Mesenchymal stem cell (in vitro differentiated cells and primary cell): ENCODE measurements at regions not wholly inside any gene's neighbourhood (a gene's known extent, or its start where the extent isn't known, plus 50 kb on each side); places are given as distances from the start of the nearest gene placed in this dataset.

ENCODE experiments used
- DNase-seq: peaks from one replicate; pipeline ENCODE4 v3.0.0-alpha.2; 2013
- H2AFZ ChIP-seq: one replicate; pipeline ENCODE4 v1.6.1; 2013; ENCODE audit warnings: low read depth, mild to moderate bottlenecking, control low read depth, inconsistent platforms, low read length, moderate library complexity
- H2AK5ac ChIP-seq: 2 replicates; pipeline ENCODE4 v1.6.1; 2013; ENCODE audit warnings: low read length, moderate library complexity, mild to moderate bottlenecking, inconsistent platforms; ENCODE audit not compliant: severe bottlenecking
- H2BK120ac ChIP-seq: one replicate; pipeline ENCODE4 v1.6.1; 2013; ENCODE audit warnings: low read depth, mild to moderate bottlenecking, inconsistent platforms, low read length, moderate library complexity
- H2BK12ac ChIP-seq, 2 experiments: one replicate each; pipeline ENCODE4 v1.6.1; 2013; ENCODE audit warnings: inconsistent platforms in 2 of 2, low read length in 2 of 2, mild to moderate bottlenecking in 2 of 2, moderate library complexity in 2 of 2, control low read depth in 1 of 2
- H2BK15ac ChIP-seq: one replicate; pipeline ENCODE4 v1.6.1; 2013; ENCODE audit warnings: mild to moderate bottlenecking, low read depth, inconsistent platforms; ENCODE audit not compliant: poor library complexity, severe bottlenecking
- H2BK5ac ChIP-seq: 2 replicates; pipeline ENCODE4 v1.6.1; 2013; ENCODE audit warnings: low read depth, mild to moderate bottlenecking, low read length, control low read depth, inconsistent platforms; ENCODE audit not compliant: poor library complexity, severe bottlenecking
- H3K14ac ChIP-seq, 2 experiments: one replicate each; pipeline ENCODE4 v1.6.1; 2013; ENCODE audit warnings: inconsistent platforms in 2 of 2, low read length in 2 of 2, control low read depth in 1 of 2, mild to moderate bottlenecking in 1 of 2, moderate library complexity in 1 of 2
- H3K18ac ChIP-seq, 2 experiments: one replicate each; pipeline ENCODE4 v1.6.1; 2013; ENCODE audit warnings: inconsistent platforms in 2 of 2, low read length in 2 of 2, control low read depth in 1 of 2, low read depth in 1 of 2, mild to moderate bottlenecking in 1 of 2
- H3K23ac ChIP-seq, 2 experiments: one replicate each; pipeline ENCODE4 v1.6.1; 2013; ENCODE audit warnings: inconsistent platforms in 2 of 2, low read length in 2 of 2, mild to moderate bottlenecking in 2 of 2, moderate library complexity in 2 of 2, control low read depth in 1 of 2
- H3K27ac ChIP-seq: 2 replicates; pipeline ENCODE4 v1.5.1; 2013; ENCODE audit warnings: mild to moderate bottlenecking, moderate library complexity, low read length, control low read depth, inconsistent platforms; ENCODE audit not compliant: poor library complexity, severe bottlenecking
- H3K27me3 ChIP-seq, 2 experiments: 2 replicates each; pipeline versions ENCODE4 v1.6.1 to v1.7.0; 2013; ENCODE audit warnings: low read length in 2 of 2, mild to moderate bottlenecking in 2 of 2, moderate library complexity in 2 of 2, control low read depth in 1 of 2, inconsistent platforms in 1 of 2; ENCODE audit not compliant: control insufficient read depth in 1 of 2, insufficient read depth in 1 of 2
- H3K36me3 ChIP-seq, 2 experiments: 2 replicates each; pipeline versions ENCODE4 v1.6.1 to v1.7.0; 2013; ENCODE audit warnings: low read length in 2 of 2, control low read depth in 1 of 2, inconsistent platforms in 1 of 2, low read depth in 1 of 2, mild to moderate bottlenecking in 1 of 2; ENCODE audit not compliant: insufficient read depth in 2 of 2, control insufficient read depth in 1 of 2
- H3K4ac ChIP-seq, 2 experiments: one replicate each; pipeline ENCODE4 v1.6.1; 2013; ENCODE audit warnings: inconsistent platforms in 2 of 2, low read length in 2 of 2, mild to moderate bottlenecking in 2 of 2, moderate library complexity in 2 of 2, control low read depth in 1 of 2, low read depth in 1 of 2
- H3K4me1 ChIP-seq: 2 replicates; pipeline ENCODE4 v1.6.1; 2013; ENCODE audit warnings: low read depth, low read length, control low read depth; ENCODE audit not compliant: control insufficient read depth, insufficient read depth
- H3K4me2 ChIP-seq: 2 replicates; pipeline ENCODE4 v1.6.1; 2013; ENCODE audit warnings: low read length, mild to moderate bottlenecking, inconsistent platforms; ENCODE audit not compliant: poor library complexity, severe bottlenecking
- H3K4me3 ChIP-seq, 2 experiments: 2 replicates each; pipeline versions ENCODE4 v1.5.1 to v1.7.0; 2013; ENCODE audit warnings: low read length in 2 of 2, mild to moderate bottlenecking in 2 of 2, control low read depth in 1 of 2, low read depth in 1 of 2; ENCODE audit not compliant: insufficient read depth in 1 of 2
- H3K79me1 ChIP-seq: replicated peaks from 2 replicates; pipeline ENCODE4 v1.6.1; 2013; ENCODE audit warnings: mild to moderate bottlenecking, control low read depth, low read length, inconsistent platforms; ENCODE audit not compliant: poor library complexity, severe bottlenecking
- H3K9ac ChIP-seq: 2 replicates; pipeline ENCODE4 v1.7.0; 2013; ENCODE audit warnings: mild to moderate bottlenecking, low read length, moderate library complexity
- H3K9me3 ChIP-seq: 2 replicates; pipeline ENCODE4 v1.7.0; 2013; ENCODE audit warnings: mild to moderate bottlenecking, low read length; ENCODE audit not compliant: control insufficient read depth
- H4K8ac ChIP-seq: one replicate; pipeline ENCODE4 v1.6.1; 2013; ENCODE audit warnings: inconsistent platforms, mild to moderate bottlenecking, low read length, moderate library complexity
- H4K91ac ChIP-seq: one replicate; pipeline ENCODE4 v1.6.1; 2013; ENCODE audit warnings: mild to moderate bottlenecking, low read length, inconsistent platforms
- WGBS: methylation state at CpG from one replicate; pipeline ENCODE4 v1.1.7; 2013; ENCODE audit warnings: mixed read lengths; 5-methylcytosine and 5-hydroxymethylcytosine counted together

DNA sequence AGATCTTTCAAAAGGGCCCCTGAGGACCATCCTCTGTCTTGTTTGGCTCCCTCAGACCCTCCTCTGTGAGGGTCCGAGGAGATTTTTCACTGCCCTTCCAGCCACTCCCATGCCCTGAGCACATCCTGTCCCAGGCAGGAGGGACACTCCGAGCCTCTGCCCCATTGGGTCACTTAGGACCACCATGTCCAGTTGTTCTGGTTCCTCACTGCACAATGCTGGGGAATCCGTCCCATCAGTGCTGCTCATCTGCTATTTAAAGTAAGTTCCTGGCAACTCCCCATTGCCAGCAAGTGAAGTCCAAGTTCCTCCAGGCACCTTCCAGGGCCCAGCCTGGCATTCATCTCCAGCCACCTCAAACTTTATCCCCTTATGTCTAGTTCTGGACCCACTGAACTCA lies 117.5 kb upstream of the GRIK3 start:
- no peak overlapping the region for H2BK15ac ChIP-seq
- no peak overlapping the region for H4K91ac ChIP-seq
- no peak overlapping the region for H3K4me3 ChIP-seq
- no peak overlapping the region for H3K14ac ChIP-seq
- H3K18ac ChIP-seq, result no peak overlapping the region
- no peak overlapping the region for H3K27ac ChIP-seq
- no peaks in the 10 kb centered on the region for H3K79me1 ChIP-seq
- H4K8ac ChIP-seq, result no peak overlapping the region
- DNase-seq, result no peak
- H2BK12ac ChIP-seq, result no peak overlapping the region
- no peaks in the 10 kb centered on the region for H3K4me1 ChIP-seq
- no peak overlapping the region for H3K23ac ChIP-seq
- 52% methylated on average over 3 of the region's 3 CpGs for WGBS
- no peak overlapping the region for H3K4me2 ChIP-seq
- H2BK120ac ChIP-seq, result no peak overlapping the region
- H3K27me3 ChIP-seq, result no peaks in the 10 kb centered on the region
- peaks cover 4% of the 10 kb centered on the region for H3K9me3 ChIP-seq
- no peak overlapping the region for H2AK5ac ChIP-seq
- H3K36me3 ChIP-seq, result no peaks in the 10 kb centered on the region
- no peak overlapping the region for H3K4ac ChIP-seq
- H2BK5ac ChIP-seq, result no peak overlapping the region
- H2AFZ ChIP-seq, result no peak overlapping the region
- no peak overlapping the region for H3K9ac ChIP-seq

GRCh38 chr1:37152491-37152890 lies 118.2 kb upstream of the GRIK3 start:
- H3K27me3 ChIP-seq, result no peaks in the 10 kb centered on the region
- H2BK5ac ChIP-seq, result no peak overlapping the region

DNA sequence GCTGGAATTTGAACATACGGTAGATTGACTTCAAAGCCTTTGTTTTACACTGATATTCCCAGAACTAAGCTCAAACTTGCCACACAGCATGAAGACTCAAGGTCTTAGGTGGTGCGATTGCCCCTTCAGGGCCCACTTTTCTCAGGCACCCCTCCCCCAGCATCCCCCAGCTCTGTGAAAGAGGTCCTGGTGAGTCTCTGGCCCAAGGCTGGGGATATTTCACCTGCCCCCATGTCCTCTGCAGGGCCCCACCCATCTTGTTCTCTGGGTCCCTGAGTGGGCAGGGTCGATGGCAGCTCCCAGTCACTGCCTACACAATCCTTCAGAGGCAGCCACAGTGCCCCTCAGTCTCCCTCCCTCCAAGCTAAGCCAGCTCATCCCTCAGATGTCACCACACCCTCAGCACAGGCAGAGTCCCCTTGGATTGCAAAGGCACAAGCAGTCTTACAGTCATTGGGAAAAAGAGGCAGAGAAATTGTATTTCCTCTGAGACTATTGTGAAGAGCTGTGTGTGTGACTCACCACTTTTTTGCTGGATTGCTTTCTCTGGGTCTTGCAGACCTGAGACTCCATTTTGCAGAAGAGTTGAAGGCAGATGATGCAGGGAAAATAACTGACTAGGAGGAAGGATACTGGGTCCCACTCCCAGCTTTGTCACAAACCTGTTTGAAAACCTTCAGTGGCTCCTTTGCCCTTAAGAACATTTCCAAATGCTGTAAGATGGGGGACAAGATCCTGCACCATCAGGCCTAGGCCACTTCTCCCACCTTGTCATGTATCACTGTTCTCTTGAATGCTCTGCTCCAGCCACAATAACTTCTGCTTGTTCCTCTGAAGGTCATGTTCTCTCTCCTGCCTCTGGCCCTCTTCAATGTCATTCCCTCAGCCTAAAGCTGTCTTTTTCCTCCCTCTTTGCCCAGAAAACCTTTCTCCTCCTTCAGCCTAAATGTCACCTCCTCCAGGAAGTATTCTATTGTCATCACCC lies 119.1 kb upstream of the GRIK3 start:
- Histone ChIP-seq H2BK5ac (no peak overlapping the region), H3K79me1 (no peaks in the 10 kb centered on the region), H3K4me3 (no peak overlapping the region), H2BK15ac (no peak overlapping the region), H3K4ac (no peak overlapping the region), H3K9ac (no peak overlapping the region), H3K4me1 (no peaks in the 10 kb centered on the region), H3K9me3 (peaks cover 4% of the 10 kb centered on the region), H3K36me3 (no peaks in the 10 kb centered on the region), H4K8ac (no peak overlapping the region), H3K18ac (no peak overlapping the region), H3K4me2 (no peak overlapping the region), H4K91ac (no peak overlapping the region), H3K27me3 (no peaks in the 10 kb centered on the region), H3K27ac (no peak overlapping the region), H3K14ac (no peak overlapping the region), H2AFZ (no peak overlapping the region), H2AK5ac (no peak overlapping the region), H3K23ac (no peak overlapping the region), H2BK12ac (no peak overlapping the region), H2BK120ac (no peak overlapping the region)
- WGBS, result 73% methylated on average over 3 of the region's 3 CpGs
- no peak for DNase-seq

More at GRCh38 chr1:37152491-37152890, 118.2 kb upstream of the GRIK3 start:
- Histone ChIP-seq H4K91ac (no peak overlapping the region), H3K23ac (no peak overlapping the region), H3K36me3 (no peaks in the 10 kb centered on the region), H3K4ac (no peak overlapping the region), H3K14ac (no peak overlapping the region), H3K9ac (no peak overlapping the region), H2AK5ac (no peak overlapping the region), H4K8ac (no peak overlapping the region), H2BK12ac (no peak overlapping the region), H3K4me1 (no peaks in the 10 kb centered on the region), H3K27ac (no peak overlapping the region), H3K18ac (no peak overlapping the region), H2BK120ac (no peak overlapping the region), H2BK15ac (no peak overlapping the region), H2AFZ (no peak overlapping the region), H3K9me3 (peaks cover 4% of the 10 kb centered on the region), H3K4me3 (no peak overlapping the region), H3K4me2 (no peak overlapping the region), H3K79me1 (no peaks in the 10 kb centered on the region)
- WGBS, result 81% methylated on average over 5 of the region's 6 CpGs
- DNase-seq, result no peak

GRCh38 chr1:37156646-37157045 lies 122.3 kb upstream of the GRIK3 start:
- Histone ChIP-seq H2AK5ac (no peak overlapping the region), H2BK12ac (no peak overlapping the region), H3K9me3 (peaks cover 11% of the 10 kb centered on the region), H3K27me3 (no peaks in the 10 kb centered on the region), H4K8ac (no peak overlapping the region), H3K23ac (no peak overlapping the region), H3K4me1 (no peaks in the 10 kb centered on the region), H3K79me1 (no peaks in the 10 kb centered on the region), H3K4ac (no peak overlapping the region), H3K4me3 (no peak overlapping the region), H3K18ac (no peak overlapping the region), H3K27ac (no peak overlapping the region), H3K9ac (no peak overlapping the region), H2BK120ac (no peak overlapping the region), H2BK5ac (no peak overlapping the region), H2AFZ (no peak overlapping the region), H3K4me2 (no peak overlapping the region), H4K91ac (no peak overlapping the region), H2BK15ac (no peak overlapping the region), H3K14ac (no peak overlapping the region), H3K36me3 (no peaks in the 10 kb centered on the region)
- WGBS, result 82% methylated on average over 8 of the region's 9 CpGs
- no peak for DNase-seq
